GM19351 (cell line): ENCODE measurements at regions not wholly inside any gene's neighbourhood (a gene's known extent, or its start where the extent isn't known, plus 50 kb on each side); places are given as distances from the start of the nearest gene placed in this dataset.
A peak's percentile ranks its signal among the peaks of the same experiment; 100 is the strongest.

Experiments
- ATAC-seq: cut with Tn5 transposase; IDR thresholded peaks from one replicate; pipeline ENCODE4 v1.9.1; 2021; ENCODE audit warnings: mild to moderate bottlenecking, moderate library complexity; ENCODE audit not compliant: unreplicated experiment

GRCh38 chr3:188940573-188940932, 231.2 kb upstream of the TPRG1 start:
- no peak for ATAC-seq

- no peak for ATAC-seq
These were observed 230.7 kb upstream of the TPRG1 start for GRCh38 chr3:188941103-188941502.

GRCh38 chr3:188942191-188942590, 229.6 kb upstream of the TPRG1 start:
- no peak for ATAC-seq

- no peak for ATAC-seq
These were observed 228.2 kb upstream of the TPRG1 start for GRCh38 chr3:188943591-188943990.

GRCh38 chr3:188944108-188944507, 227.7 kb upstream of the TPRG1 start:
- no peak for ATAC-seq

GRCh38 chr3:188946351-188947240, 225.2 kb upstream of the TPRG1 start:
- ATAC-seq = no peak

GRCh38 chr3:188947401-188948280, 224.1 kb upstream of the TPRG1 start:
- ATAC-seq = no peak

GRCh38 chr3:188948281-188948996, 223.3 kb upstream of the TPRG1 start:
- ATAC-seq = no peak

GRCh38 chr3:188948997-188949389, 222.8 kb upstream of the TPRG1 start:
- no peak for ATAC-seq

- no peak for ATAC-seq
These were observed 222.3 kb upstream of the TPRG1 start for GRCh38 chr3:188949456-188949855.

- ATAC-seq = no peak
These were observed 221.8 kb upstream of the TPRG1 start for GRCh38 chr3:188949996-188950395.

- ATAC-seq = no peak
These were observed 220.8 kb upstream of the TPRG1 start for GRCh38 chr3:188950832-188951489.

- ATAC-seq = no peak
These were observed 220.0 kb upstream of the TPRG1 start for GRCh38 chr3:188951734-188952133.

GRCh38 chr3:188954590-188955208, 217.1 kb upstream of the TPRG1 start:
- ATAC-seq = peak; percentile 69

GRCh38 chr3:188955919-188956318, 215.9 kb upstream of the TPRG1 start:
- ATAC-seq = no peak

GRCh38 chr3:188956839-188957489, 214.8 kb upstream of the TPRG1 start:
- ATAC-seq = no peak

- ATAC-seq = no peak
These were observed 212.8 kb upstream of the TPRG1 start for GRCh38 chr3:188959013-188959412.

- no peak for ATAC-seq
These were observed 209.2 kb upstream of the TPRG1 start for GRCh38 chr3:188962253-188963247.

GRCh38 chr3:188964957-188965356, 206.8 kb upstream of the TPRG1 start:
- ATAC-seq = no peak
